ENCODE measurements at regions not wholly inside any gene's neighbourhood (a gene's known extent, or its start where the extent isn't known, plus 50 kb on each side); places are given as distances from the start of the nearest gene placed in this dataset.

DNA sequence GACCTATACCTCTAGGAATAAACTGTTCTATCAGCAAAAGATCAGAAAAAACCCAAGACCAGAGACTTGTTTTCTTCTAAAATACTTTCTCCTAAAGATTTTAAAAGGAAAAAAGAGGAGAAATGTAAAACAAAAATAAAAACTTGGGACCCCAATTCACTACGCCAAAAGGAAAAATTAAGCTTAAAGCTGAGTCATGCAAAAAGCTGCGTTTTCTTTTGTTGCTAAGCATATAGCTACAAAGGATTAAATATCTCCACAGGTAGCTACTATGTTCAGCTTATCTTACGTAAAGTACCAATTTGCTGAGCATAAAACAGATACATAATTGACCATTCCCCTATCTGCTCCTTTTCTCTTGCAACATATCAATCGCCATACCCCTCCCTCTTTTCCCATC lies 950.0 kb upstream of the NXPH2 start:
- H3K4me1 ChIP-seq (ENCODE audit: control insufficient read depth in 1 of 2, insufficient read depth in 2 of 2, low read depth in 1 of 2, low read length in 1 of 2): no peaks in the 10 kb centered on the region
- no peak for DNase-seq
- H3K79me2 ChIP-seq (ENCODE audit: insufficient read depth): no peaks in the 10 kb centered on the region
- H3K27ac ChIP-seq (ENCODE audit: low read depth in 2 of 2, low read length in 1 of 2): no peak overlapping the region
- no peaks in the 10 kb centered on the region for H3F3A ChIP-seq (replicated peaks; ENCODE audit: insufficient read depth)
- no peak overlapping the region for H3K9ac ChIP-seq
- WGBS (ENCODE audit: low lambda C conversion rate): 55% methylated on average over 4 of the region's 4 CpGs
- H3K9me2 ChIP-seq: no peaks in the 10 kb centered on the region
- CTCF ChIA-PET: interaction anchor here (1.4 kb wide), 1 partner anchor 23 kb away, joined by 3 read pairs; no protein-coding TSS in a partner anchor
- H3K4me3 ChIP-seq (ENCODE audit: low read depth in 2 of 2, low read length in 1 of 2): no peak overlapping the region
- POLR2A ChIA-PET: no interaction called here
- no peaks in the 10 kb centered on the region for H3K36me3 ChIP-seq (replicated peaks in 1 of 2; ENCODE audit: control insufficient read depth in 1 of 2, insufficient read depth in 2 of 2, low read length in 1 of 2)
- H3K9me3 ChIP-seq: no peaks in the 10 kb centered on the region
- no peak for TF ChIP-seq RAD21 (IDR thresholded peaks at IDR 0.05; ENCODE audit: low read length)
- no peak for TF ChIP-seq NFIC (IDR thresholded peaks at IDR 0.05; ENCODE audit: borderline replicate concordance)
- TF ChIP-seq JUND (IDR thresholded peaks at IDR 0.05): no peak
- no peak for TF ChIP-seq CHD2 (IDR thresholded peaks at IDR 0.05; ENCODE audit: low read length, partially characterized antibody)
- TF ChIP-seq YY1 (IDR thresholded peaks at IDR 0.05; ENCODE audit: low read depth): no peak
- TF ChIP-seq, protein P1, sequence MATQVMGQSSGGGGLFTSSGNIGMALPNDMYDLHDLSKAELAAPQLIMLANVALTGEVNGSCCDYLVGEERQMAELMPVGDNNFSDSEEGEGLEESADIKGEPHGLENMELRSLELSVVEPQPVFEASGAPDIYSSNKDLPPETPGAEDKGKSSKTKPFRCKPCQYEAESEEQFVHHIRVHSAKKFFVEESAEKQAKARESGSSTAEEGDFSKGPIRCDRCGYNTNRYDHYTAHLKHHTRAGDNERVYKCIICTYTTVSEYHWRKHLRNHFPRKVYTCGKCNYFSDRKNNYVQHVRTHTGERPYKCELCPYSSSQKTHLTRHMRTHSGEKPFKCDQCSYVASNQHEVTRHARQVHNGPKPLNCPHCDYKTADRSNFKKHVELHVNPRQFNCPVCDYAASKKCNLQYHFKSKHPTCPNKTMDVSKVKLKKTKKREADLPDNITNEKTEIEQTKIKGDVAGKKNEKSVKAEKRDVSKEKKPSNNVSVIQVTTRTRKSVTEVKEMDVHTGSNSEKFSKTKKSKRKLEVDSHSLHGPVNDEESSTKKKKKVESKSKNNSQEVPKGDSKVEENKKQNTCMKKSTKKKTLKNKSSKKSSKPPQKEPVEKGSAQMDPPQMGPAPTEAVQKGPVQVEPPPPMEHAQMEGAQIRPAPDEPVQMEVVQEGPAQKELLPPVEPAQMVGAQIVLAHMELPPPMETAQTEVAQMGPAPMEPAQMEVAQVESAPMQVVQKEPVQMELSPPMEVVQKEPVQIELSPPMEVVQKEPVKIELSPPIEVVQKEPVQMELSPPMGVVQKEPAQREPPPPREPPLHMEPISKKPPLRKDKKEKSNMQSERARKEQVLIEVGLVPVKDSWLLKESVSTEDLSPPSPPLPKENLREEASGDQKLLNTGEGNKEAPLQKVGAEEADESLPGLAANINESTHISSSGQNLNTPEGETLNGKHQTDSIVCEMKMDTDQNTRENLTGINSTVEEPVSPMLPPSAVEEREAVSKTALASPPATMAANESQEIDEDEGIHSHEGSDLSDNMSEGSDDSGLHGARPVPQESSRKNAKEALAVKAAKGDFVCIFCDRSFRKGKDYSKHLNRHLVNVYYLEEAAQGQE (IDR thresholded peaks at IDR 0.05; ENCODE audit: low read depth, low read length): no peak
- TF ChIP-seq FOSL2 (IDR thresholded peaks at IDR 0.05; ENCODE audit: borderline replicate concordance, low read depth): no peak
- no peak for TF ChIP-seq USF2 (IDR thresholded peaks at IDR 0.05; ENCODE audit: borderline replicate concordance, low read depth, low read length)
- no peak for TF ChIP-seq GATA2 (CRISPR knock-in tag; IDR thresholded peaks at IDR 0.05)
- TF ChIP-seq EZH2phosphoT487 (IDR thresholded peaks at IDR 0.05; ENCODE audit: borderline replicate concordance, low read depth): no peak
- TF ChIP-seq MXI1 (IDR thresholded peaks at IDR 0.05; ENCODE audit: low read depth, low read length): no peak
- no peak for TF ChIP-seq TEAD4 (IDR thresholded peaks at IDR 0.05; ENCODE audit: borderline replicate concordance, insufficient read depth)
- no peak for TF ChIP-seq RXRA (IDR thresholded peaks at IDR 0.05; ENCODE audit: borderline replicate concordance, low read depth)
- no peak for TF ChIP-seq FOXM1 (IDR thresholded peaks at IDR 0.05; ENCODE audit: low read depth)
- TF ChIP-seq POLR2AphosphoS5 (IDR thresholded peaks at IDR 0.05; ENCODE audit: low read depth, low read length): no peak
- H3K27me3 ChIP-seq (ENCODE audit: insufficient read depth): no peaks in the 10 kb centered on the region
- no peak overlapping the region for H3K4me2 ChIP-seq
- no peaks in the 10 kb centered on the region for H4K20me1 ChIP-seq (ENCODE audit: insufficient read depth)
- H2AFZ ChIP-seq (ENCODE audit: low read depth): no peak overlapping the region

All from SK-N-SH (cell line).